GM12878 (cell line): ENCODE measurements at regions not wholly inside any gene's neighbourhood (a gene's known extent, or its start where the extent isn't known, plus 50 kb on each side); places are given as distances from the start of the nearest gene placed in this dataset.

Experiments used
- ATAC-seq: fragments of 200-7000 bp; cut with Tn5 transposase; 3 replicates; pipeline ENCODE4 v1.9.1; 2020; ENCODE audit warnings: mild to moderate bottlenecking, moderate library complexity
- BruUV-seq: library from RNA; stranded (reverse); fragments of 400-500 nt; replicated peaks from 2 replicates; lab custom pipeline; 2021; lab: Mats Ljungman, UMichigan
- CTCF ChIA-PET: fragments of 300-600 bp; sonication (Branson Sonifier 250); formaldehyde crosslinking; extraction: SDS; loops from one replicate; lab custom pipeline; 2021; ENCODE audit warnings: inconsistent platforms; lab: Yijun Ruan, JAX
- POLR2A ChIA-PET: fragments of 350-600 bp; formaldehyde crosslinking; extraction: SDS; loops from one replicate; lab custom pipeline; 2021; ENCODE audit warnings: inconsistent platforms; lab: Charles Lee
- RAD21 ChIA-PET: fragments of 300-600 bp; sonication (Branson Sonifier 250); formaldehyde crosslinking; loops from one replicate; lab custom pipeline; 2023; ENCODE audit warnings: antibody characterized with exemption; ENCODE audit not compliant: unreplicated experiment; lab: Charles Lee
- SMC1A ChIA-PET: fragments of 300-600 bp; sonication (Branson Sonifier 250); formaldehyde crosslinking; loops from one replicate; lab custom pipeline; 2023; ENCODE audit not compliant: unreplicated experiment, uncharacterized antibody; lab: Charles Lee
- DNase-seq: peaks from one replicate; pipeline ENCODE4 v3.0.0-alpha.2; 2011; ENCODE audit warnings: low read depth, low spot score
- FAIRE-seq: peaks from 3 replicates; lab custom pipeline; 2011; peaks lifted over from hg19 to GRCh38; lab: Jason Lieb, UNC
- H2AFZ ChIP-seq: 2 replicates; pipeline ENCODE4 v1.6.0; 2011; ENCODE audit warnings: low read depth, low read length, control low read depth; ENCODE audit not compliant: control insufficient read depth
- H3K27ac ChIP-seq: 2 replicates; pipeline ENCODE4 v1.5.1; 2011; ENCODE audit warnings: control low read depth; ENCODE audit not compliant: control insufficient read depth, insufficient read depth
- H3K27me3 ChIP-seq, 2 experiments: replicated peaks in 1 of 2; 2 replicates each; pipeline versions ENCODE4 v1.6.0 to v1.6.1; 2011; ENCODE audit warnings: low read length in 1 of 2; ENCODE audit not compliant: control insufficient read depth in 2 of 2, insufficient read depth in 2 of 2
- H3K36me3 ChIP-seq, 2 experiments: 2 replicates each; pipeline ENCODE4 v1.5.1; 2011; ENCODE audit warnings: low read length in 1 of 2; ENCODE audit not compliant: control insufficient read depth in 2 of 2, insufficient read depth in 2 of 2
- H3K4me1 ChIP-seq: 2 replicates; pipeline ENCODE4 v1.6.1; 2011; ENCODE audit warnings: mild to moderate bottlenecking, low read length, moderate library complexity, mixed read lengths; ENCODE audit not compliant: control insufficient read depth, insufficient read depth
- H3K4me2 ChIP-seq: 2 replicates; pipeline ENCODE4 v1.6.0; 2011; ENCODE audit warnings: control low read depth; ENCODE audit not compliant: control insufficient read depth, insufficient read depth
- H3K4me3 ChIP-seq: fragments of 200-600 bp; sonication (generic); 2 replicates; pipeline ENCODE4 v1.5.1; 2016
- H3K79me2 ChIP-seq: 2 replicates; pipeline ENCODE4 v1.6.0; 2011; ENCODE audit warnings: low read length; ENCODE audit not compliant: control insufficient read depth, insufficient read depth
- H3K9ac ChIP-seq: 2 replicates; pipeline ENCODE4 v1.8.0; 2011; ENCODE audit warnings: low read length, control low read depth, mixed read lengths; ENCODE audit not compliant: control insufficient read depth, insufficient read depth
- H3K9me3 ChIP-seq: replicated peaks from 3 replicates; pipeline ENCODE4 v1.5.1; 2011; ENCODE audit warnings: mild to moderate bottlenecking, low read length; ENCODE audit not compliant: control insufficient read depth, insufficient read depth
- H4K20me1 ChIP-seq: 2 replicates; pipeline ENCODE4 v1.6.0; 2011; ENCODE audit not compliant: control insufficient read depth, insufficient read depth
- ASH2L ChIP-seq: fragments of 300-600, 200-600 bp; sonication (generic); IDR thresholded peaks from 2 replicates; pipeline ENCODE4 v1.6.1; 2017; ENCODE audit warnings: low read depth, mild to moderate bottlenecking, borderline replicate concordance
- BMI1 ChIP-seq: fragments of 450-650 bp; IDR thresholded peaks from 2 replicates; pipeline ENCODE4 v1.6.1; 2016; ENCODE audit warnings: mild to moderate bottlenecking, moderate library complexity, borderline replicate concordance
- JUND ChIP-seq: IDR thresholded peaks from 2 replicates; pipeline ENCODE4 v1.6.1; 2012; ENCODE audit warnings: low read depth, mild to moderate bottlenecking, low read length, improper control_type of control experiment, moderate library complexity
- MTA3 ChIP-seq: IDR thresholded peaks from 2 replicates; pipeline ENCODE4 v1.6.1; 2012; ENCODE audit warnings: low read length, inconsistent platforms, borderline replicate concordance
- NBN ChIP-seq: fragments of 450-650 bp; IDR thresholded peaks from 2 replicates; pipeline ENCODE4 v1.6.1; 2016
- PKNOX1 ChIP-seq: fragments of 450-650 bp; IDR thresholded peaks from 2 replicates; pipeline ENCODE4 v1.6.1; 2016; ENCODE audit warnings: mild to moderate bottlenecking
- STAT1 ChIP-seq: fragments of 450-650 bp; conservative IDR thresholded peaks from 2 replicates; pipeline ENCODE4 v1.6.1; 2014; ENCODE audit warnings: antibody characterized with exemption, mild to moderate bottlenecking
- YY1 ChIP-seq: IDR thresholded peaks from 2 replicates; pipeline ENCODE4 v1.6.1; 2011; ENCODE audit warnings: low read depth, mild to moderate bottlenecking, low read length
- ZBTB11 ChIP-seq: fragments of 450-650 bp; formaldehyde crosslinking; IDR thresholded peaks from 2 replicates; pipeline ENCODE4 v1.5.0; 2022; ENCODE audit warnings: mild to moderate bottlenecking, missing genetic modification characterization
- ZNF217 ChIP-seq: fragments of 450-650 bp; IDR thresholded peaks from 2 replicates; pipeline ENCODE4 v1.6.1; 2017; ENCODE audit warnings: antibody characterized with exemption, mild to moderate bottlenecking
- WGBS: methylation state at CpG from one replicate; pipeline ENCODE4 v1.1.6; 2016; ENCODE audit warnings: low lambda C conversion rate; ENCODE audit not compliant: insufficient replicate concordance, insufficient coverage; ENCODE audit errors: missing lambda C conversion rate; 5-methylcytosine and 5-hydroxymethylcytosine counted together
- in situ Hi-C: fragments of 300-500 bp; cut with MboI; formaldehyde crosslinking; loops from 9 replicates; pipeline ENCODE4 v1.14.3; 2018; ENCODE audit warnings: mixed read lengths
- intact Hi-C: fragments of 100-400 bp; cut with micrococcal nuclease; formaldehyde crosslinking; loops from one replicate; pipeline ENCODE4 v1.14.2; 2022; ENCODE audit not compliant: unreplicated experiment
- TF ChIP-seq, protein P1 (sequence below): fragments of 450-650 bp; IDR thresholded peaks from 2 replicates; pipeline ENCODE4 v1.6.1; 2018; ENCODE audit warnings: mild to moderate bottlenecking, low read depth, moderate library complexity; ENCODE audit not compliant: partially characterized antibody

GRCh38 chr7:106347229-106347833 is 62.5 kb upstream of the NAMPT start:
- no peak for FAIRE-seq
- BruUV-seq = TSS peak; percentile 92
- H3K9me3 ChIP-seq = peaks cover 11% of the 10 kb centered on the region; the same call in 2 of the 3 replicates
- no peak overlapping the region for H3K4me3 ChIP-seq
- intact Hi-C loops (loop anchor here (2.0 to 5.0 kb wide), 3 partner anchors 77 to 170 kb away; no protein-coding TSS in a partner anchor), in situ Hi-C loops (no loop called here)
- ATAC-seq = peak; percentile 54
- peak overlapping the region; percentile 64 for H2AFZ ChIP-seq
- peak overlapping the region; percentile 43 for H3K27ac ChIP-seq
- 9% methylated on average over 3 of the region's 3 CpGs for WGBS
- ChIA-PET POLR2A (interaction anchor here (1.3 to 6.3 kb wide), 4 partner anchors 11 to 78 kb away, joined by 3 to 47 read pairs (median 14); partner anchors contain the start of gene NAMPT), CTCF (interaction anchor here (0.6 to 2.8 kb wide), 11 partner anchors 10 to 1311 kb away, joined by 3 to 20 read pairs (median 4); partner anchors contain the start of gene NAMPT), SMC1A (interaction anchor here (0.8 to 6.3 kb wide), 20 partner anchors 10 to 169 kb away, joined by 3 to 60 read pairs (median 5); partner anchors contain the start of gene NAMPT), RAD21 (interaction anchor here (1.2 to 5.6 kb wide), 16 partner anchors 12 to 239 kb away, joined by 3 to 87 read pairs (median 7); partner anchors contain the start of gene NAMPT)
- no peaks in the 10 kb centered on the region for H3K36me3 ChIP-seq
- H3K4me1 ChIP-seq = peaks cover 20% of the 10 kb centered on the region
- peak overlapping the region; percentile 65 for H3K4me2 ChIP-seq
- DNase-seq = no peak
- no peaks in the 10 kb centered on the region for H3K27me3 ChIP-seq
- H3K79me2 ChIP-seq = no peaks in the 10 kb centered on the region
- H4K20me1 ChIP-seq = no peaks in the 10 kb centered on the region
- peak overlapping the region; percentile 5 for H3K9ac ChIP-seq
- TF ChIP-seq MTA3 = peak; percentile 12; the same call in 1 of the 2 replicates
- TF ChIP-seq BMI1 = no peak
- no peak for TF ChIP-seq ZNF217
- peak; percentile 66 for TF ChIP-seq PKNOX1
- TF ChIP-seq NBN = peak; percentile 25; the same call in 1 of the 2 replicates
- no peak for TF ChIP-seq JUND
- TF ChIP-seq ASH2L = 0 out of 2 replicates have a peak, but pooled peaks have one; percentile 16
- TF ChIP-seq, protein P1, sequence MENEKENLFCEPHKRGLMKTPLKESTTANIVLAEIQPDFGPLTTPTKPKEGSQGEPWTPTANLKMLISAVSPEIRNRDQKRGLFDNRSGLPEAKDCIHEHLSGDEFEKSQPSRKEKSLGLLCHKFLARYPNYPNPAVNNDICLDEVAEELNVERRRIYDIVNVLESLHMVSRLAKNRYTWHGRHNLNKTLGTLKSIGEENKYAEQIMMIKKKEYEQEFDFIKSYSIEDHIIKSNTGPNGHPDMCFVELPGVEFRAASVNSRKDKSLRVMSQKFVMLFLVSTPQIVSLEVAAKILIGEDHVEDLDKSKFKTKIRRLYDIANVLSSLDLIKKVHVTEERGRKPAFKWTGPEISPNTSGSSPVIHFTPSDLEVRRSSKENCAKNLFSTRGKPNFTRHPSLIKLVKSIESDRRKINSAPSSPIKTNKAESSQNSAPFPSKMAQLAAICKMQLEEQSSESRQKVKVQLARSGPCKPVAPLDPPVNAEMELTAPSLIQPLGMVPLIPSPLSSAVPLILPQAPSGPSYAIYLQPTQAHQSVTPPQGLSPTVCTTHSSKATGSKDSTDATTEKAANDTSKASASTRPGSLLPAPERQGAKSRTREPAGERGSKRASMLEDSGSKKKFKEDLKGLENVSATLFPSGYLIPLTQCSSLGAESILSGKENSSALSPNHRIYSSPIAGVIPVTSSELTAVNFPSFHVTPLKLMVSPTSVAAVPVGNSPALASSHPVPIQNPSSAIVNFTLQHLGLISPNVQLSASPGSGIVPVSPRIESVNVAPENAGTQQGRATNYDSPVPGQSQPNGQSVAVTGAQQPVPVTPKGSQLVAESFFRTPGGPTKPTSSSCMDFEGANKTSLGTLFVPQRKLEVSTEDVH = no peak
- TF ChIP-seq YY1 = 0 out of 2 replicates have a peak, but pooled peaks have one; percentile 18
- TF ChIP-seq ZBTB11 = no peak
- 0 out of 2 replicates have a peak, but pooled peaks have one; percentile 67 for TF ChIP-seq STAT1
